Right lobe of liver (tissue), 4 donors: ENCODE measurements at regions not wholly inside any gene's neighbourhood (a gene's known extent, or its start where the extent isn't known, plus 50 kb on each side); places are given as distances from the start of the nearest gene placed in this dataset.

Experiments
- POLR2A ChIP-seq: fragments of 450-650 bp; IDR thresholded peaks from one replicate; pipeline ENCODE4 v1.6.1; 2017; ENCODE audit warnings: antibody characterized with exemption, mild to moderate bottlenecking
- TF ChIP-seq, protein P1 (sequence below), 4 donors: fragments of 200-600 bp in 3 of 4; fragments of 450-650 bp in 1 of 4; IDR thresholded peaks; one replicate each; pipeline versions ENCODE4 v1.5.1 to v1.8.0; 2016 to 2022; ENCODE audit warnings: antibody characterized with exemption in 4 of 4, mild to moderate bottlenecking in 2 of 4
- donor health status: DM: no; HTN: no; CAD: no.
- donor health status: DM: no; HTN: no; CAD: no.
- donor health status: DM: no; HTN: yes; CAD: no.

DNA sequence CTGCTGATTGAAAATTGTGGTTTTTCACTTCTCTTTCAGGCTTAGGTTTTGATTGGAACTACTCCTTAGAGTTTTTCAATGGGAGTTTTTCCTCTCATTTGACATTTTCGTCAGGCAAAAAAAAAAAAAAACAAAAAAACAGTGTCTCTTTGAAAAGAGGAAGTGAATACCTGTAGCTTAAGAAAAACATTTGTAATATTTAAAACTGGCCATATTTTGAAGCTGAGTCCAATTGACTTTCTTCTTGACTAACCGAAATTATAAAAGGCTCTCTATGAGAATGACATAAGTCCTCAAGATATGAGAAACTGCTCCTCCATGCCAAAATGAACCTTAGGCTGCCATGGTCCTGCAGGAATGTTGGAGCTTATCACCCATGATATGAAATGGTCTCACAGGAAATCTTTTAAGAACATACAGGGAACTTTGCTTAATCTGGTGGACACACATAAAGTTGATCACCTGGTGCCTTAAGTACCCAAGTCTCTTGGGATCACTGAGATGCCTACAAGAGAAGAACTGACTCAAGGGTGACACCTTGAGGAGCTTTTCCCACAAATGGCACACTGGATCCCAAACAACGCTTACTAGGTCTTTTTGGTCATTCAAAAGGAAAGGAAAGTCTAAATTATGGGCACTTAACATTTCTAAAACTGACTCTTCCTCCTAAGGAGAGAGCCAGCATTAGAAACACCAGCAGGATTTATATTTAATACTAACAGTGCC lies 263.4 kb downstream of the CDC14C start:
- TF ChIP-seq, protein P1, sequence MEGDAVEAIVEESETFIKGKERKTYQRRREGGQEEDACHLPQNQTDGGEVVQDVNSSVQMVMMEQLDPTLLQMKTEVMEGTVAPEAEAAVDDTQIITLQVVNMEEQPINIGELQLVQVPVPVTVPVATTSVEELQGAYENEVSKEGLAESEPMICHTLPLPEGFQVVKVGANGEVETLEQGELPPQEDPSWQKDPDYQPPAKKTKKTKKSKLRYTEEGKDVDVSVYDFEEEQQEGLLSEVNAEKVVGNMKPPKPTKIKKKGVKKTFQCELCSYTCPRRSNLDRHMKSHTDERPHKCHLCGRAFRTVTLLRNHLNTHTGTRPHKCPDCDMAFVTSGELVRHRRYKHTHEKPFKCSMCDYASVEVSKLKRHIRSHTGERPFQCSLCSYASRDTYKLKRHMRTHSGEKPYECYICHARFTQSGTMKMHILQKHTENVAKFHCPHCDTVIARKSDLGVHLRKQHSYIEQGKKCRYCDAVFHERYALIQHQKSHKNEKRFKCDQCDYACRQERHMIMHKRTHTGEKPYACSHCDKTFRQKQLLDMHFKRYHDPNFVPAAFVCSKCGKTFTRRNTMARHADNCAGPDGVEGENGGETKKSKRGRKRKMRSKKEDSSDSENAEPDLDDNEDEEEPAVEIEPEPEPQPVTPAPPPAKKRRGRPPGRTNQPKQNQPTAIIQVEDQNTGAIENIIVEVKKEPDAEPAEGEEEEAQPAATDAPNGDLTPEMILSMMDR (IDR thresholded peaks at IDR 0.05): no peak
- TF ChIP-seq POLR2A: no peak
